ENCODE measurements at regions not wholly inside any gene's neighbourhood (a gene's known extent, or its start where the extent isn't known, plus 50 kb on each side); places are given as distances from the start of the nearest gene placed in this dataset.

DNA sequence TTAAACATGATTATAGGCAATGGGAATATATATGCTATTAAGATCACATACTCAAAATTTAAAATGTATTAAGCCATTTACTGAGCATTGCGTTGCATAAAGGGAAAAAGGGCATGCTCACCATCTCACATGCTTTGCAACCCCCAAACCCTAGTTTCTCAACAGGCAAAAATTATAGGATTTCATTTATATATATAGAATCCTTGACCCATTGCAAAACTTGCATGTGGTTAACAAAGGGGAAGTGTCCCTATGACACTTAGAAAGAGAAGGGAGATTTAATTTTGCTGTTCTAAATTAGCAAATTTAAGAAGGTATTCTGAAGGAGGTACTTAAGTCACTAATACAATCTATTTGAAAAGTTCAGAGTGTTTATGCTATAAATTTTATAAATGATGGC, 837.8 kb downstream of the DIPK2A start:
- no peak for TF ChIP-seq POLR2A (IDR thresholded peaks at IDR 0.05)
- TF ChIP-seq, protein P1, sequence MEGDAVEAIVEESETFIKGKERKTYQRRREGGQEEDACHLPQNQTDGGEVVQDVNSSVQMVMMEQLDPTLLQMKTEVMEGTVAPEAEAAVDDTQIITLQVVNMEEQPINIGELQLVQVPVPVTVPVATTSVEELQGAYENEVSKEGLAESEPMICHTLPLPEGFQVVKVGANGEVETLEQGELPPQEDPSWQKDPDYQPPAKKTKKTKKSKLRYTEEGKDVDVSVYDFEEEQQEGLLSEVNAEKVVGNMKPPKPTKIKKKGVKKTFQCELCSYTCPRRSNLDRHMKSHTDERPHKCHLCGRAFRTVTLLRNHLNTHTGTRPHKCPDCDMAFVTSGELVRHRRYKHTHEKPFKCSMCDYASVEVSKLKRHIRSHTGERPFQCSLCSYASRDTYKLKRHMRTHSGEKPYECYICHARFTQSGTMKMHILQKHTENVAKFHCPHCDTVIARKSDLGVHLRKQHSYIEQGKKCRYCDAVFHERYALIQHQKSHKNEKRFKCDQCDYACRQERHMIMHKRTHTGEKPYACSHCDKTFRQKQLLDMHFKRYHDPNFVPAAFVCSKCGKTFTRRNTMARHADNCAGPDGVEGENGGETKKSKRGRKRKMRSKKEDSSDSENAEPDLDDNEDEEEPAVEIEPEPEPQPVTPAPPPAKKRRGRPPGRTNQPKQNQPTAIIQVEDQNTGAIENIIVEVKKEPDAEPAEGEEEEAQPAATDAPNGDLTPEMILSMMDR (IDR thresholded peaks at IDR 0.05) = no peak
